ENCODE measurements at regions not wholly inside any gene's neighbourhood (a gene's known extent, or its start where the extent isn't known, plus 50 kb on each side); places are given as distances from the start of the nearest gene placed in this dataset.
"Not testable (repeated sequence)": the region's sequence is repeated elsewhere in the genome, so short reads cannot be mapped to it uniquely, and the experiment has no call there.

- TF ChIP-seq POLR2A (IDR thresholded peaks at IDR 0.05; ENCODE audit: low read length); GATA1 (IDR thresholded peaks at IDR 0.05; ENCODE audit: low read depth, low read length): not testable (repeated sequence)
These were observed 147.5 kb upstream of the SOD1 start for GRCh38 chr21:31511999-31512398.

Measured in erythroblast (primary cell).